GM03348 (cell line): ENCODE measurements at regions not wholly inside any gene's neighbourhood (a gene's known extent, or its start where the extent isn't known, plus 50 kb on each side); places are given as distances from the start of the nearest gene placed in this dataset.

Source experiments
- DNase-seq: peaks from one replicate; pipeline ENCODE4 v3.0.0; 2012; ENCODE audit warnings: low spot score

GRCh38 chr6:148249160-148249559, 93.5 kb upstream of the SASH1 start:
- no peak for DNase-seq

GRCh38 chr6:148249679-148250375, 92.8 kb upstream of the SASH1 start:
- DNase-seq = no peak

DNA sequence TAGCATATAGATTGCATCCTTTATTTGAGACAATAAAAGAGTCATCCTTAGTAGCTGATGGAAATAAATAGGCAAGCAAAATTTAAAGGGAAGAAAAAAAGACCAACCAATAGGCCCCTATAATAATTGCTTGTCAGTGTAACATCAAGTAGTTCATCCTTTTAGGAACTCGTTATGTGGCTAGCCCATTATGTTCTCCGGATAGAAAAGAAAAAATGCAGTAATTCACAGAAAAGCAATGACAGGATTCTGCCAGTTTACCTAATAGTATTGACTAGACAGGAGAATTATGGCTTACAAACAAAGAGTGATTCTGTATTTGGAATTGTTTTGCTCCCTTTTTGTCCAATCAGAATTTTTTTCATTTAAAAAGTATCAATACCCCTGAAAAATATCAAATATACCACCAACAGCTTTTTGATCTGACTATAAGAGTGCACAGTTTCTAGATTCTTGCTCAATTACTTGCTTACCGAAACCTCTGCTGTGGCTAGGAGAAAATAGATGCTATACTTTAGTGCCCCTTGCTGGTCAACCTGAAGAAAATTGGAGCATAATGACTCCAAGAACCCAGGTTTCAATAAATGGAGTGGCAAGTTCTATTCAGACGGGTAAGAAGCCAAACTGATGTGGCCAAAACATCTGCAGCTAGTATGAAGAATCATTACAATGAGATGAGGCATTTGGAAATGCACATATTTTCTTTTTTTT, 91.5 kb upstream of the SASH1 start:
- DNase-seq = peak; percentile 59

GRCh38 chr6:148251891-148252290, 90.7 kb upstream of the SASH1 start:
- no peak for DNase-seq

DNA sequence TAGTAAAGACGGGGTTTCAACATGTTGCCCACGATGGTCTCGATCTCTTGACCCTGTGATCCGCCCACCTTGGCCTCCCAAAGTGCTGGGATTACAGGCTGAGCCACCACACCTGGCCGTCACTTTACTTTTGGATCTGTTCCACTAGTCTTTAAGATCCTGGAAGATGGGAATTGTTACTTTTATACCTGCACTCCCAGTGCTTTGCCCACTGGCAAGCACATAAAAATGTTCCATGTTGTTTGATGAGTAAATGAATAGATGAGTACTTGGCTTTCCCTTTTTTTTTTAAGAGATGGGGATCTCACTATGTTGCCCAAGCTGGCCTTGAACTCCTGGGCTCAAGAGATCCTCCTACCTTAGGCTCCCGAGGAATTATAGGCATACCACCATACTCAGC, 84.8 kb upstream of the SASH1 start:
- DNase-seq = no peak

GRCh38 chr6:148258868-148259267, 83.8 kb upstream of the SASH1 start:
- DNase-seq = no peak

DNA sequence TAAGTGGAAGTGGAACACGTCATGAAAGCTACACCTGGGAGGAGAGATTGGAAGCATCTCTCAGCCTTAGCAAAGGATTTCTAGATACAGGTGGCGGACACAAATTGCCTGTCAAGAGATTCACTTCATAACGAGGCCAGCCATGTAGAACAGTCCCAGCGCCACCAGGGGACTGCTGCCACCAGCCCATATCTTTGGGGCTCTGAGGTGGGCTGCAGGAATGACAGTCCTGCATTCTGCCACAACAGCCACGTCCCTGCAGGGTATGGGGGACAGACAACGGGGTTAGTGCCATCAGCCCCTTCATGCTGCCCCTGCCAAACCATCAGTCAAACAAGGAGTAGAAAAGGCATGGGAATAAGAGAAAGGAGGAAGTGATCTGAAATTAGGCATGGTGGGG, 81.2 kb upstream of the SASH1 start:
- no peak for DNase-seq

DNA sequence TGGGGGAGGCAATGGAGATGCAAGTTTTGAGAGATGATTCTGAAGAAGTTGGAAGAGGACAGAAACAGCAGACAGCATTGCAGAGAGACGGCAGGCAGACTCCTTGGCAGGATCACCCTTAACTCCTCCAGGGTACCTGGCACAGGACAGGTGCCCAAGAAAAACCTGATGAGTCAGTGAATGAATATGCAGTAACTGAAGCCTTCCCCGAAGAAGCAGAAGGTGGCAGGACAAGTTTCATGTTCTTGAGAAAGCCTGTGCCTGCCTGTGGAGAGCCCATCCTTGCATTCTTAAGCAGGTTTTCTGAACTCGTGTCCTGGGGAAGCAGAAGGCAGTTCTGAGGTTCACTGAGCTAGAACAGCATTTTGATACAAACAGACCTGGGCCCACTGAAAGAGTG, 79.6 kb upstream of the SASH1 start:
- no peak for DNase-seq

DNA sequence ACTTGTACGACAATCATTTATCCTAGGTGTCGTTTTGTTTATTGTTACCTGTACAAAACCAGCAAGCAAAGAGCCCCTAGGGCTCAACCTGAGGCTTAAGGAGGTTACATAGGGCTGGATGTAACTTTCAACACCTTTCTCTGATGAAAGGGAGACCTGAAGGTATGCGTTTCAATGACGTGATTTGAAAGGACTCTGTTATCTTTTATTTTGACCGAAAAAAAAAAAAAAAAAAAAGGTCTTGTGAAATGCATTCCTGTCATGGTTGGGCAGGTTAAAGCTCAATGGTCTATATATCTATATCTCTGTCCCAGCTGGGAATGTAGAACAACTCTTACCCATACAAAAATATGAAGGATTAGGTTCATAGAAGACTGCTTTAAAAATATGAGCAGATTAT, 78.7 kb upstream of the SASH1 start:
- no peak for DNase-seq

DNA sequence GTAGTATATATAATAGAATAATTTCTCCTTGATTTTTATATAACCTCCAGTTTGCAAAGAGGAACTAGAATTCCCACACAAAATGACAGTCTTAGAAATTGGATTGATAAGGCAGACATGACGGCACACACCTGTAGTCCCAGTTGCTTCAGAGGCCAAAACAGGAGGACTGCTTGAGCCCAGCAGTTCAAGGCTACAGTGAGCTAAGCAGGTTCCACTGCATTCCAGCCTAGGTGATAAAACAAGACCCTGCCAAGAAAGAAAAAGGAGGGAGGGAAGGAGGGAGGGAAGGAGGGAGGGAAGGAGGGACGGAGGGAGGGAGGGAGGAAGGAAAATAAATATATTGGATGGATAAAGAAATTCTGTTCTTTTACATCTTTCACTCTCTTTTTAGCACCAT, 77.6 kb upstream of the SASH1 start:
- DNase-seq = no peak

GRCh38 chr6:148269386-148269785, 73.3 kb upstream of the SASH1 start:
- no peak for DNase-seq

DNA sequence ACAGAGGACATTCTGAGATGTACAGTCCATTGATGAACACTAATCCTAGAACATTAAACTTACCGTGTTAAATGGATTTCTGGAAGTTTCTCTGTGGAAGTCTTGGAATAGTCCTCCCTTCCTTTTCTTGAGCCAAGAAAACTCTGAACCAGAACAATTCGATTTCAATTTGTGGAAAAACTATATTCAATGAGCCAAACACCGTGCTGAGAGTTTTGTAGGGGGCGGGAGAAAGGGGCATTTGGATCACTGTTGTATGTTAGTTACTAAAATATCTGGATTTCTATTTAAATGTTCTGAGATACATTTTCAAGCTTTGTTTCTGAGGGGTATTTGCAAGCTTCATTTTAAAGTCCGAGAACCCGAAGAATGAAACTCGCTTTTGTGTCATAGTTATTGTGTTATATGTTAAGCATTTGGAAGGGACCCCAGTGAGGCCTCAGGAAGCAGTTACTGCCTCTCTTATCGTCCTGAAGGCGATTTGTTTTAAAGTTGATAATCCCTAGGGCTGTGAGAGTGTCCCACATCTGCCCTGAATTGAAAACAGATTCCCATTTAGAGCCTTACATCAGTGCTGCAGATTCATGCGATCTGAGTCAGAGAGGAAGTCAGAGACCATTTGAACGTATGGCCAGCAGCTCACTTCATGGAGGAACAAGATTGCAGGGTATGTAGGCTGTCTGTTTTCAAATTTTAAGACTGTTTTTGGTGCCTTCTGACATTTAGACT, 70.8 kb upstream of the SASH1 start:
- peak; percentile 84 for DNase-seq

DNA sequence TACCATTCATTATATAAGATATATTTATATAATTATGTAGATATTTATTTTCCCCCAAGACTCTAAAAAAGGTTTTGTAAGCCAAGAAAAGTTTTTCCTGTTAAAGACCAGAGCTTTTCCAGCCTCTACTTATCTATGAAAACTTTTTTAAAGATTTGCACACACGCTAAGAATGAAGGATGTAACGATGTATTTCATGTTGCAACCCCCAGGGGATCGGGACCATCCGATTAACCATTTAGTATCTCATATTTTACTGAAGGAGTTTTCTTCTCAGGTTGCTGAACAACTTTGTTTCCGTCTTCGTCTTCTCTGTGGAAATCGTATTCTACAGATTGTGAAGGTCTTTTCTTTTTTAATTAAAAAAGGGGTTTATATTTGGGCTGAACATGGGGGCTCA, 70.0 kb upstream of the SASH1 start:
- DNase-seq = no peak

DNA sequence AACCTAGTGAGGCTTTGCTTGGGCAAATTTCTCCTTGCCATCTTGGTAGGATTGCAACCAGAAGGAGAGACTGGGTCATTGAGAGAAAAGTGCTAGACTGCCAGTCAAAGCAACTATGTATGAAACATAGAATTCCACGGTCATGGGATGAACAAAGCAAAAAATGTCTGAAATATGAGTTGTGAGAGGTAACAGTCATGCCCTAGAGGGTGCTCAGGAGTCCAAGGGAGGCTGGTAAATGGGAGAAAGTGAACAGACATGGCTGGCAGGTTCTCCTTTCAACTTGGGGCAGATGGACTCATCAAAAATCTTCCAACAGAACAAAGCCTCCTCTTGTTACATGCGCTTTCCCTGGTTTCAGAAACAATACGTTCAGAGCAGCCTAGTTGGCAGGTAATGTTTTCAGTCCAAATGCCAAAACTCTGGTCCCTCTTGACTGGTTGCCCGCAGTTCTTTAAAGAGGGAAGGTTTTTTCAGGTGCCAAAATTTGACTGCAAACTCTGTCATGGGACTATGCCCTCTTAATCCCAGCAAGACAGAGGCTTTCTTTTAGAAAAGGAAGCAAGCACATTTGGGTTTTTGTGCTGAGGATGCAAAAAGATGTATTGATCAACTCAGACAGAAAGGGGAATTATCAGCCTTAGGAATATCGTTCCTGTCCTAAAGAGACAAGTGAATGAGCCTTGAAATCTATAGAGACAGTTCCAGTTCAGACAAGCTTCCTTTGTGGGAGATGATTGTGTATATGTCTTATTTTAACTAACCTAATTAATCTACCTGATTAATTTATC, 68.5 kb upstream of the SASH1 start:
- DNase-seq = no peak

DNA sequence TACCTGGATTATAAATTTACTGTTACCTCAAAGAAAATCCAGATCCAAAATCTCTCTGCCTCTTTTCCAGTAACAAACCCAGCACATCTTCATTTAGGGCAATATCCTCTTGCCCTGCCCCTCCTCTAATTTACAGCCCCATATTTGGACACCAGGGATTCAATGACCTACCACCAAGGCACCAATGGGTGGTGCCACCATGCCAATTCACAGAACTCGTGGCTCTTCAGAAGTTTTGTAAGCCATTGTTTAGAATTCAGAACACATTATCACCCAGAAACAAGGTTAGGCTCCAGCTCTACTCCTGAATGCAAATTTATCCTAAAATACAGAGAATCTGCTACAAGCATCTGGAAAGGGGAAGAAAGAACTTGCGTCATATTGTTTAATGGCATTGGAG, 67.8 kb upstream of the SASH1 start:
- no peak for DNase-seq

DNA sequence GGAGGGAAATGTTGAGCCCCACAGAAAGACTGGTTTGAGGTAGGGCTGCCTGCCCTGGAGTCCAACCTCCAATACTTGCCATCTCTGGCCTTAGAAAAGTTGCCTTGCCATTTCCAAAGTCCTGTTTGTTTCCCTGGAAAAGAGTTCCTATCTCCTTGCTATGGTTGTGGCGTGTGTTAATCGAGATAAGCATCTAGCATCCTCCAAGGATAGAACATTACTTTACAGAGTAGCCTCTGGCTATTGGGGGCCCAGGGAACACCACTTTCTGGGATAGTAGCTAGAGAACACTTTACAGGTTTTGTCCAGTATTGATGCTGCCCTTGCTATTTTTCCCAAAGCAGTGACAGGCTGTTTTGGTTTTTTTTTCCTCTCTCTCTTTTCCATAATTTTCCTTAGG, 57.4 kb upstream of the SASH1 start:
- DNase-seq = no peak

DNA sequence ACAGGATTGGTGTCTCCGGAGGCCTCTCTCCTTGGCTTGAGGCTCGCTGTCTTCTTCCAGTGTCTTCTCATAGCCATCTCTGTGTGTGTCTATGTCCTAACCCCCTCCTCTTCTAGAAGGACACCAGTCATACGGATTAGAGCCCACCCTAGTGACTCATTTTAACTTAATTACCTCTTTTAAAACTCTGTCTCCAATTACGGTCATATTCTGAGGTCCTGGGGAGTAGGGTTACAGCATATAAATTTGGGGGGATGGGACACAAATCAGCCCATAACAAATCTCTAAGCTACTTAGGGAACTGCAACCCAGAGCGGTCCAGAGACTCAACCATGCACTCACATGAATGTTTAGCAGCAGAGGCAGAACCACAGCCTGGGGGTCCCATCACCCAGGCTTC, 56.1 kb upstream of the SASH1 start:
- no peak for DNase-seq

- no peak for DNase-seq
These were observed 54.9 kb upstream of the SASH1 start for GRCh38 chr6:148287623-148288333.

DNA sequence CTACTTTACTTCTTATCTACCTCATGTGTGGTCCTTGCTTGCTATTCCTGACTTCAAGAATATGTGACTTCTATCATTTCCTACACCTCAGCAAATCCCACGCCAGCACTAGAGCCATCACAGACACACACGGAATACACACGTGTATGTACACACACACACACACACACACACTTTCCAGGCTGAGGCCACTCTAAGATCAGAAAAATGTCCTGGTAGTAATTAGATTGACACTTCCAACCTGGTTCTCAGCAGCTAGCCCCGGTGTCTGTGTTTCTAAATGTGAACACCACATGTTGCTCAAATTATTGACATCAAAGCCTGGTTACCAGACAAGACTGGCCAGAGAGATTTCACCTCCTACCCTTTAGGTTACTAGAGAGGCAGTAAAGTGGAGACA, 54.1 kb upstream of the SASH1 start:
- no peak for DNase-seq

DNA sequence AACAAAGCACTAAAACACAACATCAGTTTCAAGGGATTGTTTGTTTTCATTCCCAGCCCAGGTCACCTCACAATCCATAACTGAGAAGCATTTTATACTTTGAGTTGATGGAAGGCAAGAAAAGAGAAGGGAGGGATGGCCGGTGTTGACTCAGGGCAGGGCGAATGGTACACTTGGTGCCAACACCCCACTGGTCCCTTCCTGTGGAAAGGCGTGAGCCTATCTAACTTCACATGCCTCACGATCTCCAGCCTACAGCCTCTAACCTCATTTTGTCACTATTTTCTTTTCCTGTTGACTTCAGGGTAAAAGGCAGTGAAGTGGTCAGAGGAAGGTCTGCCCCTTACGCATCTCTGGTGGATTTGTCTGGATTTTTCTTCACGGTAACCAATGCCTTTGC, 53.5 kb upstream of the SASH1 start:
- DNase-seq = no peak

DNA sequence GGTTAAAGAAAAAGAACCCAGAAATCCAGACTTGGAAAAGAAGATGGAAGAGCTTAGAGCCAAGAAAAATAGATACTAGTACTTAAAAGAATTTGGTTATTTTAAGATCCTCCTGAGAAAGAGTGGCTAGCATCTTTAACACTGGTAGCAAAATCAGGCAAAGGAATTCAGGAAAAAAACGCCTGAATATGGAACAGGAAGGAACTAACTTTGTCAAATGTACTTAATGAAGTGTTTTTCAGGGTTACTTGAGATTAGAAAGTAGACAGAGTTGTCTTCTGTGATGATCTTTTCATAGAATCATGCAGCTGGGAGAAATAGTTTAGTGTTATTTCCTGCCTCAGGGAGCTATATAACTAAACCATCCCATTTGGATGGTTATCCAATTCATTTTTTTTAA, 50.8 kb upstream of the SASH1 start:
- DNase-seq = peak; percentile 30
